Lung (tissue), 11 donors: ENCODE measurements at regions not wholly inside any gene's neighbourhood (a gene's known extent, or its start where the extent isn't known, plus 50 kb on each side); places are given as distances from the start of the nearest gene placed in this dataset.

Experiments used
- ATAC-seq: fragments of 200-7000 bp; cut with Tn5 transposase; one replicate; pipeline ENCODE4 v1.9.1; 2020; ENCODE audit warnings: moderate number of reproducible peaks; ENCODE audit not compliant: insufficient read depth, low FRiP score
- DNase-seq, 3 donors: peaks; one replicate each; pipeline ENCODE4 v3.0.0-alpha.2; 2013 to 2017
- H3K27ac ChIP-seq, 2 donors: one replicate each; pipeline ENCODE4 v1.5.1; 2013; ENCODE audit warnings: mild to moderate bottlenecking in 2 of 2, moderate library complexity in 2 of 2, control low read depth in 1 of 2, inconsistent platforms in 1 of 2, low read depth in 1 of 2, low read length in 1 of 2
- H3K27me3 ChIP-seq, 3 donors: one replicate each; pipeline ENCODE4 v1.5.1; 2013; ENCODE audit warnings: low read length in 2 of 3; ENCODE audit not compliant: control insufficient read depth in 3 of 3, insufficient read depth in 3 of 3
- H3K36me3 ChIP-seq, 4 donors: one replicate each; pipeline ENCODE4 v1.5.1; 2013; ENCODE audit warnings: low read length in 4 of 4, mild to moderate bottlenecking in 1 of 4, moderate library complexity in 1 of 4; ENCODE audit not compliant: control insufficient read depth in 4 of 4, insufficient read depth in 4 of 4
- H3K4me1 ChIP-seq, 5 donors: one replicate each; pipeline ENCODE4 v1.5.1; 2013; ENCODE audit warnings: low read length in 5 of 5, mild to moderate bottlenecking in 2 of 5, moderate library complexity in 1 of 5; ENCODE audit not compliant: control insufficient read depth in 5 of 5, insufficient read depth in 5 of 5
- H3K4me3 ChIP-seq: one replicate; pipeline ENCODE4 v1.5.1; 2013; ENCODE audit warnings: mild to moderate bottlenecking, control low read depth, moderate library complexity
- H3K9ac ChIP-seq, 2 donors: one replicate each; pipeline ENCODE4 v1.5.1; 2013; ENCODE audit warnings: low read length in 2 of 2, control low read depth in 1 of 2; ENCODE audit not compliant: insufficient read depth in 1 of 2
- H3K9me3 ChIP-seq, 4 donors: one replicate each; pipeline ENCODE4 v1.5.1; 2013; ENCODE audit warnings: low read length in 3 of 4, mild to moderate bottlenecking in 1 of 4, moderate library complexity in 1 of 4; ENCODE audit not compliant: control insufficient read depth in 4 of 4, insufficient read depth in 3 of 4
- WGBS, 2 donors: extraction: QIAGEN DNeasy Blood & Tissue Kit; methylation state at CpG; one replicate each; pipeline ENCODE4 v1.1.7; 2013; 5-methylcytosine and 5-hydroxymethylcytosine counted together
- TF ChIP-seq, protein P1 (sequence below): IDR thresholded peaks from 2 replicates; pipeline ENCODE4 v1.5.1; 2012; ENCODE audit warnings: mild to moderate bottlenecking; ENCODE audit errors: control extremely low read depth, extremely low read depth
- donor health status: control.
- donor health status: control.
- donor health status: Bipolar disorder and iron deficiency.
- donor health status: healthy.
- donor health status: DM: yes; HTN: yes; CAD: no.

DNA sequence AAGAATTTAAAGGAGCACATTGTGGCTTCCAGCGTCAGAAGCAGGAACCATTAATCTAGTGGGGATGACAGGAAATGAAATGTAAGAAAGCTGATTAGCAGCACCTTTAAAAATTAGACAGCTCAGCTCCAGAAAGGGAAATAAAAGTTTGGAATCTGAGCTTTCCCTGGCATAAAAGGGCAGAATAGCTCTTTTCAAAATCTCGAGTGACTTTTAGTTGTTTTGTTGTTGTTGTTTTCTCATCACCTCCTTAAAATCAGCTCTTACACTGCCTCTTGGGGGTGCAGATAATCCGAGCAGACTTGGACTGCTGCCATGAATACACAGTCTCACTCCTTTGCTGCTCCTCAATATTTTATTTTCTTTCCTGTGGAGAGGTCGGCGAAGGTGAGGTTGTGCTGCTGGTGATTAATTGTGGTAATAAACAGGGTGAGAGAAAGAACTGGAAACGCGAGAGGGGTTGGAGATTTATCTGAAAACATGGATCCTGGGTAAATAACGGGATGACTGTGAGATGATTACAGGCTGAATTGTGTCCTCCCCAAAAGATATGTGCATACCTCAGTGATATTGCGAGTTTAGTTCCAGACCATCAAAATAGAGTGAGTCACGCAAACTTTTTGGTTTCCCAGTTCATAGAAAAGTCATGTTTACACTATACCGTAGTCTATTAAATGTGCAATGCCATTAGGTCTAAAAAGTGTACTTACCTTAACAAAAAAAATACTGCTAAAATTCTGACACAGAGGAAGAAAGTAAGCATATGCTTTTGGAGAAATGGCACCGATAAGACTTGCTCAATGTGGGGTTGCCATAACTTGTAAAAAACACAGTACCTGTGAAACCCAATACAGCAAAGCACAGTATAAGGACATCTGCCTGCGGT lies 787.7 kb downstream of the UQCRFS1 start:
- no peak overlapping the region for H3K27ac ChIP-seq
- no peaks in the 10 kb centered on the region for H3K4me1 ChIP-seq
- ATAC-seq (no peak), DNase-seq (no peak)
- H3K36me3 ChIP-seq: no peaks in the 10 kb centered on the region
- TF ChIP-seq, protein P1, sequence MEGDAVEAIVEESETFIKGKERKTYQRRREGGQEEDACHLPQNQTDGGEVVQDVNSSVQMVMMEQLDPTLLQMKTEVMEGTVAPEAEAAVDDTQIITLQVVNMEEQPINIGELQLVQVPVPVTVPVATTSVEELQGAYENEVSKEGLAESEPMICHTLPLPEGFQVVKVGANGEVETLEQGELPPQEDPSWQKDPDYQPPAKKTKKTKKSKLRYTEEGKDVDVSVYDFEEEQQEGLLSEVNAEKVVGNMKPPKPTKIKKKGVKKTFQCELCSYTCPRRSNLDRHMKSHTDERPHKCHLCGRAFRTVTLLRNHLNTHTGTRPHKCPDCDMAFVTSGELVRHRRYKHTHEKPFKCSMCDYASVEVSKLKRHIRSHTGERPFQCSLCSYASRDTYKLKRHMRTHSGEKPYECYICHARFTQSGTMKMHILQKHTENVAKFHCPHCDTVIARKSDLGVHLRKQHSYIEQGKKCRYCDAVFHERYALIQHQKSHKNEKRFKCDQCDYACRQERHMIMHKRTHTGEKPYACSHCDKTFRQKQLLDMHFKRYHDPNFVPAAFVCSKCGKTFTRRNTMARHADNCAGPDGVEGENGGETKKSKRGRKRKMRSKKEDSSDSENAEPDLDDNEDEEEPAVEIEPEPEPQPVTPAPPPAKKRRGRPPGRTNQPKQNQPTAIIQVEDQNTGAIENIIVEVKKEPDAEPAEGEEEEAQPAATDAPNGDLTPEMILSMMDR: no peak
- H3K9me3 ChIP-seq: peaks cover 0 to 6% (median 0%) of the 10 kb centered on the region in 4 donors
- 36 to 62% methylated on average over 13 of the region's 13 CpGs for WGBS, 2 donors
- no peak overlapping the region for H3K4me3 ChIP-seq
- peaks cover 0 to 2% (median 0%) of the 10 kb centered on the region in 3 donors for H3K27me3 ChIP-seq
- no peak overlapping the region for H3K9ac ChIP-seq

DNA sequence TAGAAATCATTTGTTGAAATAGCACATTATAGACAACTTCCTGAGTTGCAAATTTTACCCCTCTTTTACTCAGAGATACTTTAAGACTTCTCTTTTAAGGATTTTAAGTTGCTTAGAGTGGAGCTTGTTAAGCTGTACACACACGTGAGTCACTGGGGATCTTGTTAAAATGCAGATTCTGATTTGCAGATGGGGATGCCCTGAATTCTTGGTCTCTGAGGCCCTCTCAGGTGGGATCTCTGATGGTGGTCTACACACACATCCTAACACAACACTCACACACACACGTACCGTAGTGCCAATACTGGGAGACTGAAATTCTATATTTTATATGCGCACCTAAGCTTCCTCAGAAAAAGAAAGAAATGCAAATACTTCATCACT lies 788.3 kb downstream of the UQCRFS1 start:
- WGBS, 2 donors: 22 to 74% methylated on average over 4 of the region's 4 CpGs
- no peaks in the 10 kb centered on the region for H3K4me1 ChIP-seq
- H3K27me3 ChIP-seq: peaks cover 0 to 2% (median 0%) of the 10 kb centered on the region in 3 donors
- peaks cover 0 to 6% (median 0%) of the 10 kb centered on the region in 4 donors for H3K9me3 ChIP-seq
- no peaks in the 10 kb centered on the region for H3K36me3 ChIP-seq
- H3K9ac ChIP-seq: no peak overlapping the region
- ATAC-seq (no peak), DNase-seq (no peak)
- H3K27ac ChIP-seq: no peak overlapping the region
- TF ChIP-seq, protein P1: no peak
- H3K4me3 ChIP-seq: no peak overlapping the region

DNA sequence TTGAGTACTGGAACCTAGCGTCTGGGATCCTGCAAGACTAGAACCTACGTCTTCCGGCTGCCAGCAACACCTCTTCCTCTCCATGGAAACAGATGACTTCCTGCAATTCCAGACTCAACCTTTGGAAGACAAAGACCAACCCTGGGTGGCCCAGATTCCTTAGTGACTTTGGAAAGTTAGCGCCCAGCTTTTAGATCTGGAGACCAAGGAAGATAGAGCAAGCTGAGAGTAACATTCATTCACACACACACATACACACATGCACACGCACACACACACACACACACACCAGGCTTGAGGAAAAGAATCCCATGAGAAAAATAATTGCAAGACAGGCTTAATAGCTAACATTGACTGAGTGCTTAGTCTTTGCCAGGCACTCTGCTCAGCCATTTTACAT lies 788.9 kb downstream of the UQCRFS1 start:
- no peak for DNase-seq
- H3K4me3 ChIP-seq: no peak overlapping the region
- peaks cover 0 to 2% (median 0%) of the 10 kb centered on the region in 3 donors for H3K27me3 ChIP-seq
- 37 to 72% methylated on average over 5 of the region's 5 CpGs for WGBS, 2 donors
- H3K9ac ChIP-seq: no peak overlapping the region
- ATAC-seq: no peak
- TF ChIP-seq, protein P1: no peak
- no peaks in the 10 kb centered on the region for H3K4me1 ChIP-seq
- H3K9me3 ChIP-seq: peaks cover 0 to 3% (median 0%) of the 10 kb centered on the region in 4 donors
- H3K27ac ChIP-seq: no peak overlapping the region
- no peaks in the 10 kb centered on the region for H3K36me3 ChIP-seq
